ENCODE measurements at regions not wholly inside any gene's neighbourhood (a gene's known extent, or its start where the extent isn't known, plus 50 kb on each side); places are given as distances from the start of the nearest gene placed in this dataset.

- TF ChIP-seq CTCF (IDR thresholded peaks at IDR 0.05; ENCODE audit: low read depth, low read length) = no peak
- DNase-seq (ENCODE audit: extremely low read depth, low read depth) = no peak
Measured at GRCh38 chr12:114272605-114273004, 133.3 kb downstream of the TBX5 start.

- no peak for TF ChIP-seq CTCF (IDR thresholded peaks at IDR 0.05; ENCODE audit: low read depth, low read length)
- DNase-seq (ENCODE audit: extremely low read depth, low read depth) = no peak
Measured at GRCh38 chr12:114272071-114272470, 133.9 kb downstream of the TBX5 start.

GRCh38 chr12:114269153-114269552 lies 136.8 kb downstream of the TBX5 start:
- no peak for TF ChIP-seq CTCF (IDR thresholded peaks at IDR 0.05; ENCODE audit: low read depth, low read length)
- DNase-seq (ENCODE audit: extremely low read depth, low read depth) = no peak

- TF ChIP-seq CTCF (IDR thresholded peaks at IDR 0.05; ENCODE audit: low read depth, low read length) = no peak
- DNase-seq (ENCODE audit: extremely low read depth, low read depth) = no peak
Measured at GRCh38 chr12:114266536-114266935, 139.4 kb downstream of the TBX5 start.

GRCh38 chr12:114265036-114265435 lies 140.9 kb downstream of the TBX5 start:
- no peak for DNase-seq (ENCODE audit: extremely low read depth, low read depth)
- TF ChIP-seq CTCF (IDR thresholded peaks at IDR 0.05; ENCODE audit: low read depth, low read length) = no peak

- TF ChIP-seq CTCF (IDR thresholded peaks at IDR 0.05; ENCODE audit: low read depth, low read length) = no peak
- DNase-seq (ENCODE audit: extremely low read depth, low read depth) = no peak
Measured at GRCh38 chr12:114263056-114263805, 142.7 kb downstream of the TBX5 start.

GRCh38 chr12:114257687-114258086 lies 148.3 kb downstream of the TBX5 start:
- no peak for TF ChIP-seq CTCF (IDR thresholded peaks at IDR 0.05; ENCODE audit: low read depth, low read length)
- no peak for DNase-seq (ENCODE audit: extremely low read depth, low read depth)
